ENCODE measurements at regions not wholly inside any gene's neighbourhood (a gene's known extent, or its start where the extent isn't known, plus 50 kb on each side); places are given as distances from the start of the nearest gene placed in this dataset.

DNA sequence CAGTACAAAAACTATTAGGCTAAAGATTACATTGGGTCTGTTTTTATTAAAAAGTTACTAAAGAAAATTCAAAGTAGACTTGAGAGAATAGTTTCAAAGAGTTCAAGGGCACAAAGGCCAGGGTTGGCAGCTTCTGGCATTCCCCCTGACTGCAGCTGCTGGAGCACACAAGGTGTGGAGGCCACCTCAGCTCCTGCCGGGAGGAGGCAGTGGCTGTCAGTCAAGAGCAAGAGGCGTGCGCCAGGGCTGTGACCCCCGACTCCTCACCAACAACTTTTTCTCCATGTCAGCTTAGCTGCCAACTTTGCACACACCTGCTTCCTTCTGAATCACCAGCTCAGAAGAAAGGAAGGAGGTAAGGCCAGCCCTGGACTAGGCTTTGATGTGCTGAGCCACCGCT lies 144.6 kb upstream of the PLXNA4 start:
- TF ChIP-seq POLR2A (IDR thresholded peaks at IDR 0.05): no peak
- no peak for TF ChIP-seq CTCF (IDR thresholded peaks at IDR 0.05)

Measured in esophagus squamous epithelium (tissue), 4 donors.